ENCODE measurements at regions not wholly inside any gene's neighbourhood (a gene's known extent, or its start where the extent isn't known, plus 50 kb on each side); places are given as distances from the start of the nearest gene placed in this dataset.
A peak's percentile ranks its signal among the peaks of the same experiment; 100 is the strongest.
"Not testable (repeated sequence)": the region's sequence is repeated elsewhere in the genome, so short reads cannot be mapped to it uniquely, and the experiment has no call there.

- no peak for DNase-seq
Measured at GRCh38 chr5:36786448-36787012, 90.0 kb upstream of the NIPBL start.

GRCh38 chr5:36787365-36788093, 89.0 kb upstream of the NIPBL start:
- DNase-seq: no peak

- DNase-seq: no peak
Measured at GRCh38 chr5:36790847-36791246, 85.7 kb upstream of the NIPBL start.

- DNase-seq: no peak
Measured at GRCh38 chr5:36792560-36793180, 83.9 kb upstream of the NIPBL start.

GRCh38 chr5:36795366-36795765, 81.2 kb upstream of the NIPBL start:
- DNase-seq: no peak

GRCh38 chr5:36796155-36796554, 80.4 kb upstream of the NIPBL start:
- no peak for DNase-seq

GRCh38 chr5:36801523-36801922, 75.0 kb upstream of the NIPBL start:
- DNase-seq: no peak

GRCh38 chr5:36802187-36802586, 74.4 kb upstream of the NIPBL start:
- DNase-seq: no peak

- not testable (repeated sequence) for DNase-seq
Measured at GRCh38 chr5:36813249-36813648, 63.3 kb upstream of the NIPBL start.

GRCh38 chr5:36815871-36816270, 60.7 kb upstream of the NIPBL start:
- DNase-seq: no peak

- DNase-seq: peak; percentile 87
Measured at GRCh38 chr5:36820900-36821299, 55.7 kb upstream of the NIPBL start.

- DNase-seq: no peak
Measured at GRCh38 chr5:36826694-36827093, 49.9 kb upstream of the NIPBL start.
